ENCODE measurements at regions not wholly inside any gene's neighbourhood (a gene's known extent, or its start where the extent isn't known, plus 50 kb on each side); places are given as distances from the start of the nearest gene placed in this dataset.

GRCh38 chr6:15170126-15170525, 75.7 kb upstream of the JARID2 start:
- H4K20me1 ChIP-seq (ENCODE audit: insufficient read depth, low read length), result no peaks in the 10 kb centered on the region
- H3K4me3 ChIP-seq (ENCODE audit: insufficient read depth, low read length), result no peak overlapping the region
- no peaks in the 10 kb centered on the region for H3K27me3 ChIP-seq (ENCODE audit: insufficient read depth, low read length)
- H3K9me3 ChIP-seq (ENCODE audit: low read depth, low read length), result no peaks in the 10 kb centered on the region
- no peaks in the 10 kb centered on the region for H3K79me2 ChIP-seq (ENCODE audit: insufficient read depth, low read length)
- no peak overlapping the region for H3K27ac ChIP-seq (ENCODE audit: low read depth, low read length)
- H3K4me2 ChIP-seq (ENCODE audit: insufficient read depth, low read length), result no peak overlapping the region
- DNase-seq (ENCODE audit: insufficient read length, low spot score, missing footprints), result no peak
- H3K4me1 ChIP-seq (ENCODE audit: insufficient read depth, low read length), result no peaks in the 10 kb centered on the region
- no peak overlapping the region for H2AFZ ChIP-seq (ENCODE audit: low read length)
- H3K36me3 ChIP-seq (ENCODE audit: insufficient read depth, low read length), result no peaks in the 10 kb centered on the region
- TF ChIP-seq CTCF (IDR thresholded peaks at IDR 0.05; ENCODE audit: extremely low read depth, low read depth, low read length), result no peak

- no peak for TF ChIP-seq CTCF (IDR thresholded peaks at IDR 0.05; ENCODE audit: extremely low read depth, low read depth, low read length)
- Histone ChIP-seq H3K36me3 (ENCODE audit: insufficient read depth, low read length) (no peaks in the 10 kb centered on the region), H3K4me1 (ENCODE audit: insufficient read depth, low read length) (no peaks in the 10 kb centered on the region), H3K27ac (ENCODE audit: low read depth, low read length) (no peak overlapping the region), H4K20me1 (ENCODE audit: insufficient read depth, low read length) (no peaks in the 10 kb centered on the region), H2AFZ (ENCODE audit: low read length) (no peak overlapping the region), H3K4me2 (ENCODE audit: insufficient read depth, low read length) (no peak overlapping the region), H3K79me2 (ENCODE audit: insufficient read depth, low read length) (no peaks in the 10 kb centered on the region), H3K27me3 (ENCODE audit: insufficient read depth, low read length) (no peaks in the 10 kb centered on the region), H3K4me3 (ENCODE audit: insufficient read depth, low read length) (no peak overlapping the region), H3K9me3 (ENCODE audit: low read depth, low read length) (no peaks in the 10 kb centered on the region)
- no peak for DNase-seq (ENCODE audit: insufficient read length, low spot score, missing footprints)
Observed at GRCh38 chr6:15171026-15171425, 74.8 kb upstream of the JARID2 start.

- no peak for TF ChIP-seq CTCF (IDR thresholded peaks at IDR 0.05; ENCODE audit: extremely low read depth, low read depth, low read length)
- Histone ChIP-seq H3K27ac (ENCODE audit: low read depth, low read length) (no peak overlapping the region), H3K79me2 (ENCODE audit: insufficient read depth, low read length) (no peaks in the 10 kb centered on the region), H3K36me3 (ENCODE audit: insufficient read depth, low read length) (no peaks in the 10 kb centered on the region), H3K4me2 (ENCODE audit: insufficient read depth, low read length) (no peak overlapping the region), H3K27me3 (ENCODE audit: insufficient read depth, low read length) (no peaks in the 10 kb centered on the region), H2AFZ (ENCODE audit: low read length) (no peak overlapping the region), H3K4me1 (ENCODE audit: insufficient read depth, low read length) (no peaks in the 10 kb centered on the region), H3K4me3 (ENCODE audit: insufficient read depth, low read length) (no peak overlapping the region), H3K9me3 (ENCODE audit: low read depth, low read length) (no peaks in the 10 kb centered on the region), H4K20me1 (ENCODE audit: insufficient read depth, low read length) (no peaks in the 10 kb centered on the region)
- no peak for DNase-seq (ENCODE audit: insufficient read length, low spot score, missing footprints)
Observed at GRCh38 chr6:15176816-15177370, 69.0 kb upstream of the JARID2 start.

- no peaks in the 10 kb centered on the region for H3K27me3 ChIP-seq (ENCODE audit: insufficient read depth, low read length)
- no peak for TF ChIP-seq CTCF (IDR thresholded peaks at IDR 0.05; ENCODE audit: extremely low read depth, low read depth, low read length)
- no peak overlapping the region for H3K27ac ChIP-seq (ENCODE audit: low read depth, low read length)
- no peaks in the 10 kb centered on the region for H3K36me3 ChIP-seq (ENCODE audit: insufficient read depth, low read length)
- no peak overlapping the region for H3K4me2 ChIP-seq (ENCODE audit: insufficient read depth, low read length)
- H3K4me1 ChIP-seq (ENCODE audit: insufficient read depth, low read length), result no peaks in the 10 kb centered on the region
- no peak overlapping the region for H3K4me3 ChIP-seq (ENCODE audit: insufficient read depth, low read length)
- no peaks in the 10 kb centered on the region for H3K9me3 ChIP-seq (ENCODE audit: low read depth, low read length)
- no peak for DNase-seq (ENCODE audit: insufficient read length, low spot score, missing footprints)
- H4K20me1 ChIP-seq (ENCODE audit: insufficient read depth, low read length), result no peaks in the 10 kb centered on the region
- H2AFZ ChIP-seq (ENCODE audit: low read length), result no peak overlapping the region
- H3K79me2 ChIP-seq (ENCODE audit: insufficient read depth, low read length), result no peaks in the 10 kb centered on the region
Observed at GRCh38 chr6:15183979-15184378, 61.9 kb upstream of the JARID2 start.
